CD14-positive monocyte (primary cell): ENCODE measurements at regions not wholly inside any gene's neighbourhood (a gene's known extent, or its start where the extent isn't known, plus 50 kb on each side); places are given as distances from the start of the nearest gene placed in this dataset.

Experiments
- DNase-seq, 3 donors: peaks; one replicate each; pipeline ENCODE4 v3.0.0-alpha.2; 2011 to 2022
- H2AFZ ChIP-seq: 2 replicates; pipeline ENCODE4 v1.6.0; 2012; ENCODE audit warnings: mild to moderate bottlenecking, low read depth, low read length, inconsistent platforms; ENCODE audit not compliant: insufficient read depth, poor library complexity, severe bottlenecking
- H3K27ac ChIP-seq, 2 donors: 1 replicate in 1 of 2; 2 replicates in 1 of 2; pipeline ENCODE4 v1.5.1; 2012 to 2013; ENCODE audit warnings: low read length in 2 of 2, control low read depth in 1 of 2, inconsistent platforms in 1 of 2, low read depth in 1 of 2, mild to moderate bottlenecking in 1 of 2
- H3K27me3 ChIP-seq, 2 donors: one replicate each; pipeline versions ENCODE4 v1.6.0 to v1.6.1; 2011 to 2013; ENCODE audit warnings: low read length in 2 of 2; ENCODE audit not compliant: control insufficient read depth in 2 of 2, insufficient read depth in 2 of 2
- H3K36me3 ChIP-seq, 2 donors: replicated peaks in 1 of 2; 1 replicate in 1 of 2; 2 replicates in 1 of 2; pipeline versions ENCODE4 v1.5.1 to v1.6.1; 2012 to 2013; ENCODE audit warnings: low read length in 2 of 2, control low read depth in 1 of 2, inconsistent platforms in 1 of 2, mild to moderate bottlenecking in 1 of 2; ENCODE audit not compliant: insufficient read depth in 2 of 2, control insufficient read depth in 1 of 2
- H3K4me1 ChIP-seq, 2 donors: 1 replicate in 1 of 2; 2 replicates in 1 of 2; pipeline versions ENCODE4 v1.5.1 to v1.6.1; 2012 to 2013; ENCODE audit warnings: low read length in 2 of 2, control low read depth in 1 of 2, inconsistent platforms in 1 of 2, mild to moderate bottlenecking in 1 of 2, moderate library complexity in 1 of 2; ENCODE audit not compliant: insufficient read depth in 2 of 2, control insufficient read depth in 1 of 2
- H3K4me2 ChIP-seq: replicated peaks from 2 replicates; pipeline ENCODE3; 2012; ENCODE audit warnings: low read length, moderate library complexity, mild to moderate bottlenecking; ENCODE audit not compliant: poor library complexity, severe bottlenecking; ENCODE audit errors: extremely low read depth
- H3K4me3 ChIP-seq, 3 experiments: fragments of 200-600 bp in 1 of 3; sonication (generic) in 1 of 3; replicated peaks in 1 of 3; 1 replicate in 2 of 3; 2 replicates in 1 of 3; pipeline ENCODE4 v1.5.1; 2011 to 2013; ENCODE audit warnings: low read length in 3 of 3, mild to moderate bottlenecking in 3 of 3, control low read depth in 2 of 3, low read depth in 2 of 3, inconsistent platforms in 1 of 3, moderate library complexity in 1 of 3
- H3K79me2 ChIP-seq: 2 replicates; pipeline ENCODE4 v1.6.0; 2012; ENCODE audit warnings: mild to moderate bottlenecking, control low read depth, inconsistent platforms, low read length, moderate library complexity; ENCODE audit not compliant: insufficient read depth
- H3K9ac ChIP-seq: 2 replicates; pipeline ENCODE4 v1.6.0; 2017; ENCODE audit warnings: low read length, mild to moderate bottlenecking; ENCODE audit not compliant: insufficient read depth, poor library complexity, severe bottlenecking
- H3K9me3 ChIP-seq, 2 donors: replicated peaks in 1 of 2; 1 replicate in 1 of 2; 2 replicates in 1 of 2; pipeline versions ENCODE4 v1.5.1 to v1.6.1; 2012 to 2013; ENCODE audit warnings: low read length in 2 of 2, control low read depth in 1 of 2; ENCODE audit not compliant: control insufficient read depth in 1 of 2, insufficient read depth in 1 of 2
- H4K20me1 ChIP-seq: 2 replicates; pipeline ENCODE4 v1.6.0; 2012; ENCODE audit warnings: mild to moderate bottlenecking, low read length, control low read depth, moderate library complexity; ENCODE audit not compliant: insufficient read depth
- H3K27ac Mint-ChIP-seq, 7 donors: one replicate each; pipeline ENCODE4 v1.8.0; 2020; ENCODE audit warnings: mild to moderate bottlenecking in 7 of 7, mixed read lengths in 7 of 7, moderate library complexity in 6 of 7, inconsistent platforms in 2 of 7
- H3K27me3 Mint-ChIP-seq, 3 donors: one replicate each; pipeline ENCODE4 v1.8.0; 2021 to 2022; ENCODE audit warnings: low read depth in 3 of 3, mild to moderate bottlenecking in 3 of 3, mixed read lengths in 3 of 3, moderate library complexity in 3 of 3, inconsistent platforms in 1 of 3
- H3K36me3 Mint-ChIP-seq, 2 donors: one replicate each; pipeline ENCODE4 v1.8.0; 2020; ENCODE audit warnings: mixed read lengths in 2 of 2, inconsistent platforms in 1 of 2, mild to moderate bottlenecking in 1 of 2
- H3K4me1 Mint-ChIP-seq: one replicate; pipeline ENCODE4 v1.8.0; 2020; ENCODE audit warnings: mild to moderate bottlenecking, mixed read lengths
- H3K4me3 Mint-ChIP-seq, 2 donors: one replicate each; pipeline ENCODE4 v1.8.0; 2020; ENCODE audit warnings: mild to moderate bottlenecking in 2 of 2, mixed read lengths in 2 of 2, moderate library complexity in 1 of 2
- H3K9me3 Mint-ChIP-seq, 7 donors: one replicate each; pipeline ENCODE4 v1.8.0; 2020 to 2022; ENCODE audit warnings: mixed read lengths in 7 of 7, mild to moderate bottlenecking in 6 of 7, moderate library complexity in 6 of 7, inconsistent platforms in 2 of 7
- WGBS: methylation state at CpG from one replicate; pipeline ENCODE4 v1.1.5; 2013; ENCODE audit warnings: missing lambda C conversion rate; ENCODE audit not compliant: insufficient coverage; 5-methylcytosine and 5-hydroxymethylcytosine counted together
- intact Hi-C, 2 donors: fragments of 100-400 bp; cut with micrococcal nuclease; formaldehyde crosslinking; loops; one replicate each; pipeline versions ENCODE4 v1.15.0 to v1.15.1; 2023
- TF ChIP-seq, protein P1 (sequence below): fragments of 200-600 bp; IDR thresholded peaks from one replicate; pipeline ENCODE4 v1.8.0; 2022; ENCODE audit warnings: antibody characterized with exemption, mild to moderate bottlenecking

DNA sequence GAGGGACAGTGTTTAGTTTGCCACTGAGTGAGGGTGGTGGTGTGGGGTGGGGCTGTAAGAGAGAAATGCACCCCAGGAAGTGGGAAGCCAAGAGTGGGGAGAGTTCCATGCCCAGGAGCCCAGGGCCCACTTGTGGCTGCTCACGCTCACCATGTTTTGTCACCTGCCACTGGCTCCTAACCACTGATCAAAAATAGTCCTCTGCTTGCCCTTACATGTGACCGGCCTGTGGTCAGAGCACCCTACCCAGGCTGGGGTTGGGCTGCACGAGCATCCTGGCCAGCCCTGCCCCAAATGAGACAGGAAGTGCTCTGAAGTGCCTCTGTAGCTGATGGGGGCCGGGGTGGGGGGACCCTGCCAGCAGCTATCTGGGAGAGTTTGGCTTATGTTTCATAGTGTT is 216.3 kb downstream of the RPLP1 start:
- peak overlapping the region; percentile 16 for H3K4me2 ChIP-seq
- Mint-ChIP-seq H3K9me3 (no peaks in the 10 kb centered on the region), H3K36me3 (peaks cover 7 to 10% of the 10 kb centered on the region in 2 donors), H3K4me1 (peaks cover 60% of the 10 kb centered on the region), H3K27ac (peak overlapping the region; percentile 97 to 100 (median 99)), H3K27me3 (peaks cover 1 to 8% (median 2%) of the 10 kb centered on the region in 3 donors), H3K4me3 (peak overlapping the region in 1 of 2 donors; percentile 42)
- 0% methylated on average over 2 of the region's 4 CpGs for WGBS
- DNase-seq, result peak; percentile 64 to 74 (median 66)
- no peak overlapping the region for H3K4me3 ChIP-seq
- H3K27me3 ChIP-seq, result no peaks in the 10 kb centered on the region
- H3K79me2 ChIP-seq, result no peaks in the 10 kb centered on the region
- peaks cover 57 to 60% of the 10 kb centered on the region in 2 donors for H3K4me1 ChIP-seq
- TF ChIP-seq, protein P1, sequence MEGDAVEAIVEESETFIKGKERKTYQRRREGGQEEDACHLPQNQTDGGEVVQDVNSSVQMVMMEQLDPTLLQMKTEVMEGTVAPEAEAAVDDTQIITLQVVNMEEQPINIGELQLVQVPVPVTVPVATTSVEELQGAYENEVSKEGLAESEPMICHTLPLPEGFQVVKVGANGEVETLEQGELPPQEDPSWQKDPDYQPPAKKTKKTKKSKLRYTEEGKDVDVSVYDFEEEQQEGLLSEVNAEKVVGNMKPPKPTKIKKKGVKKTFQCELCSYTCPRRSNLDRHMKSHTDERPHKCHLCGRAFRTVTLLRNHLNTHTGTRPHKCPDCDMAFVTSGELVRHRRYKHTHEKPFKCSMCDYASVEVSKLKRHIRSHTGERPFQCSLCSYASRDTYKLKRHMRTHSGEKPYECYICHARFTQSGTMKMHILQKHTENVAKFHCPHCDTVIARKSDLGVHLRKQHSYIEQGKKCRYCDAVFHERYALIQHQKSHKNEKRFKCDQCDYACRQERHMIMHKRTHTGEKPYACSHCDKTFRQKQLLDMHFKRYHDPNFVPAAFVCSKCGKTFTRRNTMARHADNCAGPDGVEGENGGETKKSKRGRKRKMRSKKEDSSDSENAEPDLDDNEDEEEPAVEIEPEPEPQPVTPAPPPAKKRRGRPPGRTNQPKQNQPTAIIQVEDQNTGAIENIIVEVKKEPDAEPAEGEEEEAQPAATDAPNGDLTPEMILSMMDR, result no peak
- H3K9me3 ChIP-seq, result no peaks in the 10 kb centered on the region
- intact Hi-C loops, result loop anchor here (2.0 to 10.0 kb wide), 4 partner anchors 48 to 846 kb away; no protein-coding TSS in a partner anchor
- peak overlapping the region; percentile 97 to 99 for H3K27ac ChIP-seq
- peak overlapping the region; percentile 41 for H2AFZ ChIP-seq
- H3K9ac ChIP-seq, result peak overlapping the region; percentile 59
- no peaks in the 10 kb centered on the region for H3K36me3 ChIP-seq
- no peaks in the 10 kb centered on the region for H4K20me1 ChIP-seq

DNA sequence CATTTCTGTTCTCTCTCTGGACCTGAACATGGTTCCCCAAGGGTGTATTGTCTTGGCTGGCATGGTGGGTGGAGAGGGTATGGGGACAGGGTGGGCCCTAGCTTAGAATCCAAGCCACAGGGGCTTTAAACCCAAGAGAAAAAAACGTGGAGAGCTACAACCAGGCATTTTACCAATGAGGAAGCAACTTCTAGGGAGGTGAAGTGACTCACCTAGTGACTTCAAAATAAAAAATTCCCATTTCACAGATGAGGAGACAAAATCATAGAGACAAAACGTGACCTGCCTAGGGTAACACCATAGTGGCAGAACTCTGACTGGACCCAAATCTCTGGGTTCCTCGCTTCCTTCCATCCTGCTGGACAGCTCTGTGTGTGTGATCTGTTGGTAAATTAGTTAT is 216.8 kb downstream of the RPLP1 start:
- peak overlapping the region; percentile 16 for H3K4me2 ChIP-seq
- peak; percentile 36 to 76 (median 73) for DNase-seq
- Mint-ChIP-seq H3K9me3 (no peaks in the 10 kb centered on the region), H3K4me3 (no peak overlapping the region), H3K4me1 (peaks cover 60% of the 10 kb centered on the region), H3K36me3 (peaks cover 7 to 10% of the 10 kb centered on the region in 2 donors), H3K27me3 (peaks cover 2 to 11% (median 2%) of the 10 kb centered on the region in 3 donors), H3K27ac (peak overlapping the region; percentile 97 to 100 (median 99))
- H3K9me3 ChIP-seq, result no peaks in the 10 kb centered on the region
- intact Hi-C loops, result loop anchor here (2.0 to 10.0 kb wide), 4 partner anchors 48 to 845 kb away; no protein-coding TSS in a partner anchor
- peak overlapping the region; percentile 97 to 99 for H3K27ac ChIP-seq
- WGBS, result no CpG with 5 or more reads among the region's 3 CpGs
- no peaks in the 10 kb centered on the region for H4K20me1 ChIP-seq
- TF ChIP-seq, protein P1, result no peak
- H3K4me1 ChIP-seq, result peaks cover 57 to 60% of the 10 kb centered on the region in 2 donors
- H3K4me3 ChIP-seq, result no peak overlapping the region
- H3K36me3 ChIP-seq, result no peaks in the 10 kb centered on the region
- no peak overlapping the region for H3K9ac ChIP-seq
- peak overlapping the region; percentile 41 for H2AFZ ChIP-seq
- no peaks in the 10 kb centered on the region for H3K27me3 ChIP-seq
- H3K79me2 ChIP-seq, result no peaks in the 10 kb centered on the region
